NCI-H187 treated with DMSO at 0.1 percent for 48 hours (cell line): ENCODE measurements at regions not wholly inside any gene's neighbourhood (a gene's known extent, or its start where the extent isn't known, plus 50 kb on each side); places are given as distances from the start of the nearest gene placed in this dataset.
A peak's percentile ranks its signal among the peaks of the same experiment; 100 is the strongest.

Experiments used
- DNase-seq: peaks from one replicate; lab custom pipeline; 2025; lab: John Stamatoyannopoulos, UW

DNA sequence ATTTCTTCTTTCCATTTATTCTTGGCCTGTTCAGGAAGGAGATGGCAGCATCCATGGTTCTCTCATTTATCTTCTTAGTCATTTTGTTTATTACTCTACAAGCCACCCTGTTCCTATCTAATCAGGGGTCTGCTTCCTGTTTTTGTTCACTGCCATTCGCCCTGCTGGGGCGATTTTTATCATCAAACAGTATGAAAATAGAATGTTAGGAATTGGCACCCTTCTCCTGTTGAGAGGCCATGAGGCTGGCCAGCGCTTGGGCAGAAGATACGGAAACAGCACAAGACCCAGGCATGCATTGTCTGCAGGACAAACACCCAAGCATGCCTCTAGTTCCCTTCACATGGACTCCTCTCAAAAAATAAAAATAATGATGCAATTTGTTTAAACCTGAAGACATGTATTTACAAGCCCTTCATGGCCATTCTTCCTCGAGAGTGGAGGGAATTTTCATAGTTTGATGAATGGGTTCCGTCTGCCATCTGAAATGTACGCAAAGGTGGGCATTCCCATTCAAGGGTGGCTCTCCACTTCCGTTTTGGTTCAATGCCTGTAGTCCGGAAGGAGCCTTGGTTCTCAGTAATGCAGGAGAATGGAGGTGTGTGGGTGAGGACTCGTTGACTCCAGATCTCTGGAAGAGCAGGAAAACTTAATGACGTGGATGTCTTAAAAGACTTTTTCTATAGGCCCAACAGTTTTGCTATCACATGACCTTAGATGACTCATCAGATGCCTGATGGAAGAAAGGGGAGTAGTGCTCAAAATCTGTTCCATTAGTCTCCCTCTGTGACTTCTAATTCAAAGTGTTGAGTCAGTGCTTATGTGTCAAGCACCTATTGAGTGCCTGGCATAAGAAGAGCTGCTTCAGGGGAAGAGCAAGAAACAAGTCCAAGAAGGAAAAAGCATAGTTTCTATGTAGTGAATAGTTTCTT is 252.4 kb upstream of the TBX3 start:
- no peak for DNase-seq

DNA sequence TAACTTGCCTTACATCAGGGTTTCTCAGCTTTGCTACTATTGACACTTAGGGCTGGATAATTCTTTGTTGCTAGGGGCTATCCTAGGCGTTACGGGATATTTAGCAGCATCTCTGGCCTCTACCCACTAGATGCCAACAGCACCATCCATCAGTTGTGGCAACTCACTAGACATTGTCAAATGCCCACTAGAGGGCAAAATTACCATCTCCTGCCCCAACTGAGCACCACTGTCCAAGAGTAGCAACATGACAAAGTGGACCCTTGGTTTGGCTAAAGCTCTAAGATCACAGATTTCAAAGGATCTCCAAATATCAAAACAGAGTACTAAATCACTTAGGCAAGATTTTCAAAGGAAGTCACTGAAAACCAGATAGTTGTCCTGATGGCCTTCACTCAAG is 251.7 kb upstream of the TBX3 start:
- no peak for DNase-seq

DNA sequence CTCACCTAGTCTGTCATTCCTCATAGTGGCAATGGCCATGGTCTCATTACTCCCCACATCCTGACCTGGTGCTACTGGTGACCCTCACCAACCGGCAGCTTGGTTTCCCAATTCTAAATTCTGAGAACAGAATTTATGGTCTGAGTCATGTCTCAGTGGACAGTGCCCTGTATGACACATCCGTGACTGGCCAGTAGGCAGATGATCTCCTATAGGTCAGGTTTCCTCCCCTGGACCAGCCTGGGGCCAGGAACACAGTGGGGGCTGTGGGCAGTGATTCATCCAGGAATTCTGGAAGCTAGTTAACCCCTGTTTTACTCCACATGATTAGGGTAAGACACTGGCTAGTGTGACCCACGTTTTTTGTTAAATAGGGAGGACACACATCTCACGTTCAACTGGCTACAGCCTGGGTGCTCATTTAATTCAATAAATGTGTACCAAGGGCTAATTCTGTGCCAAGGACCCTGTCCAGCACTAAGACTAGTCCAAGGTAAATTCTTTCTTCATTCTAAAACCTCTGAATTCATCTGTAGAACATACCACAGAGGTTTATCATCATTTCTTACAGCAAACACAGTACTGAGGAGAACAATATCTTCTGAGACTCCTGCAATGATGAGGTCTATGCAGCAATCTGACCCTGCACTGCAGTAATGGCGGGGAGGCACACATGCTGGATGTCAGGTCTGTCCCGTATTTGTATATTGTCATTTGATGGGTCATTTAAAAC is 249.6 kb upstream of the TBX3 start:
- no peak for DNase-seq

DNA sequence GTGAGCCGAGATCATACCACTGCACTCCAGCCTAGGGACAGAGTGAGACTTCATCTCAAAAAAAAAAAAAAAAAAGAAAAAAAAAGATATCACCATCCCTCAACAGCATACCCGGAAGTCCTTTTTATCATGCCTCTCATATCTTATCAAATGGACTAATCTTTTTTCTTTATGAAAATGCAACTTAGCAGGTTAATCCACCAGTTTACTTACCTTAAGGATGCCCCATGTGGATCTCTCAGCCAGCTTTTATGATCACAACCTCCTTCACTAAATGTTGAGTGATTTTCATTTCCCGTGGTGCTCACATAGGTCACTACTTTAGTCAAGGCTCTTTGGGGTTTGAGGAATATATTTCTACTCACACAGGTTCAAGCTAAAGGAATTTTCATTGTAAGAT is 248.8 kb upstream of the TBX3 start:
- no peak for DNase-seq

DNA sequence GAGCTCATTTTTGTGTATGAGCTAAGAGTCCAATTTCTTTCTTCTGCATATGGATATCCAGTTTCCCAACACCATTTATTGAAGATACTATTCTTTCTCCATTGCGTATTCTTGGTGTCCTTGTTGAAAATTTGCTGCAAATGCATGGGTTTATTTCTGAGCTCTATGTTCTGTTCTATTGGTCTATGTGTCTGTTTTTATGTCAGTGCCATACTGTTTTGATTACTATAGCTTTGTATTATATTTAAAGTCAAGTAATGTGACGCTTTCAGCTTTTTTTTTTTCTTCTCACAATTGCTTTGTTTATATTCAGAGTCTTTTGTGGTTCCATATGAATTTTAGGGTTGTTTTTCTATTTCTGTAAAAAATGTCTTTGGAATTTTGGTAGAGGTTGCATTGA is 247.1 kb upstream of the TBX3 start:
- no peak for DNase-seq

DNA sequence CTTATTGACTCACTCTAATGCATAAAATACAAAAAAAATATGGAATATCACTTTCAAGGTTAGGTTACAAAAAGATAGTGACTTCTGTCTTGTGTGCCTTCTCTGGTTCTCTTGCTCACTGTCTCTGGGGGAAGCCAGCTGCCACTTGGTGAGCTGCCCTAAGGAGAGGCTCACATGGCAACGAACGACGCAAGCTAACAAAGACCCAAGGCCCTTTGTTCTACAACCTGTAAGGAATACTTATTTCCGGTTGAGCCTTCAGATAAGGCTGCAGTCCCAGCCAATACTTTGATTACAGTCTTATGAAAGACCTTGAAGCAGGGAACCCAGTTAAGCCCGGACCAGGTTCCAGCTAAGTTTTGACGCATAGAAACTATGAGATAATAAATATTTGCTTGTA is 242.4 kb upstream of the TBX3 start:
- DNase-seq: no peak

DNA sequence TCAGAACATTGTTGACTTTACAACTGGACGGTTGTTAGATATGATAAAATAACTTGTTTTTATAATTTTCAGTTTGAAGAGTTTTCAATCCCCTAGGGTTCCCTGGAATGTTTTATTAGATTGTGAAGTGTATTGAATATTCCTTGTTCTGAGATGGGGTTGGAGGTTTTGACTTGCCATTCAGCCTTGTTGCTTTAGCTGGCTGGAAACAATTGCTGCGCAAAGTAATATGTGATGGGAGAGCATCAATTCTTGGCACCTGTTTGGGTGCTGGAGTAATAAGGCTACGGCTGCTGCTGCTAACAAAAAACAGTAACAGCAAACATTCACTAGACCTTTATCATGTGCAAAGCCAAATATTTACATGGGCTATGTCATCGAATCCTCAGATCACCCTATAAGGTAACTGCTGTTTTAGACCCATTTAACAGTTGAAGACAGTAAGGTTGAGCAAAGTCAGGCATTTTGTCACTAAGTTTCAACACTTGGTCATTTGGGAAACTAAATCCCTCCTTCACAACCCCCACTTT is 241.0 kb upstream of the TBX3 start:
- no peak for DNase-seq

DNA sequence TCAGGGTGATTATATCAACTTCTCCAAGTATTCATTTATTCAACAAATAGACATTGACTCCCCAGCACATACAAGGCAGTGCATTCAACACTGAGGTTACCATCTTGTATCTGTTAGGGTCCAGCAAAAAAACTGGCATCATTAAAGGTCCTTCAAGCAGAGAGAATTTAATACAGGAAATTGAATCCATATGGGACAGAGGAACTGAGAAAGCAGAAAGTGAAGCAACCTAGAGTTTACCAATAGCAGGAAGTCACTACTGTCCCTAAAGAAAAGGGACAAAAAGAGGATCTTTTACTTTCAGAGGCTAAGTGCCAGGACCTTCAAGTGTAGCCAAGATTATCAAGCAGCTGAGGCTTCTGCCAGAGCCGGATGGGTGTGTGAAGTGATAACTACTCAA is 237.8 kb upstream of the TBX3 start:
- no peak for DNase-seq

DNA sequence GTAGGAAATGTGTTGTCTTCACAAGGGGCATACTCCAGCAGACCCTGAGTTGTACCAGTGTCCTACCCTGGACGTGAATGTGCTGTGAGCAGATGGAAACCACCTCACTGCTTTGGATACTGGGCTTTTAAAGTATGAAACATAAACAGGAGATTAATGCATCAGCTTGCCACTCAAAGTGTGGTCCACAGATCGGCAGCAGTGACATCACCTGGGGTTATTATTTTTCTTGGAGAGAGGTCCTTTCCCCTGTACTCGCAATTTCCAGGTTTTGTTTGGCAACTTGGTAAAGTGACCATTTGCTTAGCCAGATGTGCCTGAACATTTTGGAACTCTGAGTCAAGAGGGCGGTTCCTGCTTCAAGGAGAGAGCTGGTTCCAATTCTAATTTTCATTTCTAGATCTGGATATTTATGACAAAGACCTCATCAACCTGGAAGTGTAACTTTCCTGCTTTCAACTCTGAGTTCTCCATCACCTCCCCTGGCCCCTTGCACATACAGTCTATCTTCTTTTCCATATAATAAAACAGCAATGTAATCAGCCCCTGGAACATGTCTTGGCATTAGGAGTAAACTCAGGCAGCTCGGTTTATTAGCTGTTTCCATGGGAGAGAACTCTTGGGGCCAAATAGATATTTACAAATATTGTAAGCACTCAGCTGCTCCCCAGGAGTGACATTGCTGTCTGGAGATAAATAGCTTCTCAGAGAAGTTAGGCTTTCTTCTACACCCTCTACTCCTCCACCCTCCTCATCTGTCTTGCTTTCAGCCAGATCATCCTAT is 237.0 kb upstream of the TBX3 start:
- DNase-seq: no peak

DNA sequence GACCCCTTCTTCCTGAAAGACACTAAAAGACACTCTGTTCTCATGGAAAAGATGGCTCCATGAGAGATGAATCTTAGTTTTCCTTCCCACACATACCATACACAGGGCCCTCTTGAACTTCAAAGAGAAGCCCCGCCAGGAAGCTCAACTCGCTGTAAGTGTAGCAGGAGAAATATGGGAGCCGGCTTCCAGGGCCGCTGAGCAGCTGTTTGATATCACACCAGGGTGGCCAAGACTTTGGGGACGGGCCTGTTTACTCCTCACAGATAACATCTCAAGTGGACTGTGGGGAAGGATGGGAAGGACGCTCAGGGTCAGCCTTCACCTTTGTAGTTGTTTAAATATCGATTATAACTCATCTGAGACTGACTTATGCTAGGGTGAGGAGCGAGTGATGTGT is 235.5 kb upstream of the TBX3 start:
- no peak for DNase-seq

DNA sequence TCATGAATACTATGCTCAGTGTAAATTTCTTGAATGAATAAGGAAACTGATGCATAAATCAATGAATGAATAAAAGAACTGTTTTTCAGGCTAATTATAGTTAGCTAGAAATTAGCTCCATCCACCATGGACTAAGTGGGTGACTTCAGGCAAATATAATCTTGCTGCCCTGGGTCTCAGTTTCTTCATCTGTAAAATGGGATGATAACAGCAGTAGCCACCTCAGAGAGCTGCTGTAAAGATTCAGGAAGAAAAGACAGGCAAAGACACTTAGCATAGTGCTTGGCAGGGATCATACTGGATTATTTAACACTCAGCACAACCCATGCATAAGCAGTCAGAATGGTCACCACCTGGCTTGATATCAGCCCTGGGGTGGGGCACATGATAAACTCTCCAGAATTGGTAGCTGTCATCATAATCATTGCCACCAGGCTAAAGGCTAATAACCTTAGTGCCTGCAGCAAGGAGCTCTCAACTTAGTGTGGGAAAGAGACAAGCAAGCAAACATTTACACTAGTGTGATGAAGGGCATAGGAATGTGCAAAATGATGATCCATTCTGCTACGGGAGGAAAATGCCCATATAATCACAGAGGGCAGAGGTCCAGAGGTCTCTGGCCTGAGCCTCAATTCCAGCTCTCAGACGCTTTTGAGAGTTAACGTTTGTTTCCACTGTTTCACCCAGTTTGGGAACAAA is 234.7 kb upstream of the TBX3 start:
- no peak for DNase-seq

DNA sequence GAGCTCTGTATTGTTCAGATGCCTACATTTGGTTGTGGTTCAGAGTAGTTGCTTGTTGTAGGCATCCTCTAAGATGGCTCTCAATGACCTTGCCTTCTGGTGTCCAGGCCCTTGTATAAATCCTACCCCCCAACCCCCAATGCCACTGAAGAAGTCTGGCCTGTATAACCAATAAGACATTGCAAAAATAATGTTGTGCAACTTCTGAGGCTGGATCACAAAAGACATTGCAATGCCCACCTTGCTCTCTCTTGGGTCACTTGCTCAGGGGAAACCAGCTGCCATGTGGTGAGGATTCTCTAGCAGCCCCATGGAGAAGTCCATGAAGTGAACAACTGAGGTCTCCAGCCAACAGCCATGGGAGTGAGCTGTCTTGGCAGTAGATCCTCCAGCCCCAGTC is 234.0 kb upstream of the TBX3 start:
- DNase-seq: no peak

DNA sequence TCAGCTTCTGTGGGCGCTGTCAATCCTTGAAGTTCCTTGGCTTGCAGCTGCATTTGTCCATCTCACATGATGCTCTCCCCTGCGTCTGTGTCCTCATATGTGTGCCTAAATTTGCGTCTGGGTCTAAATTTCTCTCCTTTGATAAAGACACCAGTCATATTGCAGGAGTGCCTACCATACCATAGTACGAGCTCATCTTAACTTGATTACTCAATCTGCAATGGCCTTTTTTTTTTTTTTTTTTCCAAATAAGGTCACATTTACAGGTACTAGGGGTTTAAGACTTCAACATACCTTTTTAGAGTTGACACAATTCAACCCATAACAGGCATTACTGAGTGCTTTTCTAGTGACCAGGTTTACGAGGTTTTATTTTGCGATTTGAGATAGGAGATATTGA is 233.3 kb upstream of the TBX3 start:
- no peak for DNase-seq

DNA sequence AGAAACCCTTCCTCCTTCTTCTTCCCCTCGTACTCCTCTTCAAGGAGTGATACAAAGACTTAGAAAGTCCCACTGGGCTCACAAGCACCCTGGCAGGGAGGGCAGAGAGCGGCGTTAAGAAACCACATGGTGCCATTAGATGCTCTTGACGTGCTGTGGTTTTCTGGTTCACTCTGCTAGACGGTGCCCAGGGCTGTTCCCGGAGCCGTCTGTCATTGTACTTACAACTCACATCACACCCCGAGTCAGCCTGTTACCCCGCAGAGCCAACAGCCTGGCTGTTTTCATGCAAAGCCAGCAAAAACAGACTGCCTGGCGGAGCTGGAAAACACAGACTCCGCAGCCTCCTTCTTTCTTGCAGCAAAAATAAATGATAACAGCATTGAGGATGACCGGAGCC is 232.6 kb upstream of the TBX3 start:
- peak; percentile 62 for DNase-seq

DNA sequence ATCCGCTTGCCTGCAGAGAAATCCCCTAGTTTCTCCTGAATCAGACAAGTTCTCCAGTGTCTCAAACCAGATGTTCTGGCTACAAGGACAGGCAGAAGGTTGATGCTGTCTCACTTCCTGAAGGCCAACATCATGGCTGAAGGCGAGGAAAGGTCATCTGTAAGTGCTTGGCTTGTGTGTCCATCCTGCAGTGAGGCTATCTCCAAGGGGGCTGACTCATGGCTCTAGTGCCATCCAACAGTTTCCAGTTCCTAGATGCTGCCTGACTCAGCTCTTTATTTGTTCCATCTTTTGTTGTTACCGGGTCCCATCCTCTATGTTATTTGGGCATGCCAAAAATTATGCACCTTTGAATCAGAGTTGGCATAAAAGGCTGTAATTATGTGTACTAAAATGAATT is 232.1 kb upstream of the TBX3 start:
- DNase-seq: no peak

DNA sequence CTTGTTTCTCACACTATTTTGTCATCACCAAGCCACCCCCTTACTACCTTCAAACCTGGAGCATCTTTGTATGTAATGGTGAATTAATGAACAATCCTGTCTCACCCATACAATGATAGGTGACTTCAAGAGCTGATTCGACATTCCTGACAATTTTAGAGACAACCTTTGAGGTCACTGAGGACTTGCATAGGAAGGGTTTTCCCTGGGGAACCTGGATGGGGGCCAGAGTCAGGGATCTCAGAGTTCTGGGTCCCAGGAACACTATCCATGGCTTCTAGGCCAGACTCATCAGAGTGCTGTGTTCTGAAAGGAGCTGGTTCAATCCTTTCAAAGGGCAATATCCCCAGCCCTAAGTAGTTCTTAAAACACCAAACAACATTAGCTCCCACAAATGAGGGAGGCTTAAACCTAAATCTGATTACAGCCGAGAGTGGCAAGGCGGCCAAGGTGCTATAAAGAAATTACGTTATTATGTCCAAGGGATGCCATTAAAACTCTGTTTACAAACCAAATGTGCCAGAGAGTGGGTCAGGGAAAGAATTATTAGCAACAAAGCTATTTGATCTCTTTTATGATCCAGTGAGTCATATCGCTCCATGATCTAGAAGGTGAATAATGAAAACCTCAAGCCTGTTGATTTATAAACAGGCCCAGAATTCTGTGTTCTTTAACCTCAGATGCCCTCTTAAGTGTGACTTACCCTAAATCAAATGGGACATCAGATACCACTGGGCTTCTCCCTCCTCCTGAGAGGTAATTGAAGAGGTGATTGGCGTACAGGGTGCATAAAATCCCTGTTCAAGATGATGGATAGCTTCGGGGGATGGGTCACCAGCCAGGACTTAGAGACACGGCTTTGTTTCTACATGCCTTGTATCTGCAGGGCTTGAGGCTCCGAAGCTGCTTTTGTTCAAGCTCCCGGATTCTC is 230.2 kb upstream of the TBX3 start:
- DNase-seq: no peak

DNA sequence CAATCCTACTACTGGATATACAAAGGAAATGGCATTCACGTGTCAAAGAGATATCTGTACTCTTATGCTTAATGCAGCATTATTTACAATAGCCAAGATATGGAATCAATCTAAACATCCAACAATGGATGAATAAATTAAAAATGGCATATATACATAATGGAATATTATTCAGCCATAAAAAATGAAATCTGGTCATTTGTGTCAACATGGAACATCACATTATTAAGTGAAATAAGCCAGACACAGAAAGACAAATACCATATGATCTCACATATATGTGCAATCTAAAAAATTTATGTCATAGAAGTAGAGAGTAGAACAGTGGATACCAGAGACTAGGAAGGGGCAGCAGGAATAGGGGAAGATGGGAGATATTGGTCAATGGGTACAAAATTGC is 228.8 kb upstream of the TBX3 start:
- no peak for DNase-seq

DNA sequence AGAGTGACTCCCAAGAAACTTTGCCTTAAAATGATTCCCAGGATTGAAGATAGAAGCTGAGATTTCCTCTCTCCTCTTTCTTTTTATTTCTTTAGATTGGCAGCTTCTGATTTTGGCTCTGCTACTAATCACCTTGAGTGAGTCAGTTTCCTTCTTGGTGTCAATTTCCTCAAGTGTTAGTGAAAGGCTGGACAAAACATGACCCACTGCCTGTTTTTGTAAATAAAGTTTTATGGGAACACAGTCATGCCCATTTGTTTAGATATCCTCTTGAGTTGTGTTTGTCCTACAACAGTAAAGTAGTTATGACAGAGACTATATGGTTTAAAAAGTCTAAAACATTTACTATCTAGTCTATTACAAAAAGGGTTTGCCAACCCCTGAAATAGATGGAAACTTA is 227.2 kb upstream of the TBX3 start:
- DNase-seq: no peak

DNA sequence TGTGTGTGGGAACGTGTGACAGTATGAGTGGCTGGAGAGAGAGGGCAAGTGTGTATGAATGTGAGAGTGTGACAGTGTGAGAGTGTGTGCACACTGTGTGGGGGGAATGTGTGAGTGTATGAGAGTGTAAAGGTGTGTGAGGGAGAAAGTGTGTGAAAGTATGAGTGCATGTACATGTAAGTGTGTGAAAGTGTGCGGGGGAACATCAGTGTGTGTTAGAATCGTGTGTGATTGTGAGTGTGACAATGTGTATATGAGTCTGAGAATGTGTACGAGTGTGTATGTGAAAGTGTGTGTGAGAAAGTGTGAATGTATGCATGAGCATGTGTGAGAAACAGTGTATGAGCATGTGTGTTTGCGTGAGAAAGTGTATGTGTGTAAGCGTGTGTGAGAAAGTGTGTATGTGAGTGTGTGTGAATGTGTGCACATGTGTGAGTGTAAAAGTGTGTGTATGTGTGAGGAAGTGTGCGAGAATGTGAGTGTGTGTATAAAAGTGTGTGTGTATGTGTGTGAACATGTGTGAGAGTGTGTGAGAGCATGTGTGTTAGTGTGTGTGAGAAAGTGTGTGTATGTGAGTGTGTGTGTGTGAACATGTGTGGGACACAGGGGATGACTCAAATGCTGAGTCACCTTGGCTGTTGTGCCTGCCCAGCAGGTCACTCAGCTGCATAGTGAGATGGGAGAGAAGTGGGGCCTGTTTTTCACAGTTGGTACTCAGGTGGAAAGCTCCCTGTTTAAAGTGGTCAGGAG is 220.5 kb upstream of the TBX3 start:
- DNase-seq: no peak

DNA sequence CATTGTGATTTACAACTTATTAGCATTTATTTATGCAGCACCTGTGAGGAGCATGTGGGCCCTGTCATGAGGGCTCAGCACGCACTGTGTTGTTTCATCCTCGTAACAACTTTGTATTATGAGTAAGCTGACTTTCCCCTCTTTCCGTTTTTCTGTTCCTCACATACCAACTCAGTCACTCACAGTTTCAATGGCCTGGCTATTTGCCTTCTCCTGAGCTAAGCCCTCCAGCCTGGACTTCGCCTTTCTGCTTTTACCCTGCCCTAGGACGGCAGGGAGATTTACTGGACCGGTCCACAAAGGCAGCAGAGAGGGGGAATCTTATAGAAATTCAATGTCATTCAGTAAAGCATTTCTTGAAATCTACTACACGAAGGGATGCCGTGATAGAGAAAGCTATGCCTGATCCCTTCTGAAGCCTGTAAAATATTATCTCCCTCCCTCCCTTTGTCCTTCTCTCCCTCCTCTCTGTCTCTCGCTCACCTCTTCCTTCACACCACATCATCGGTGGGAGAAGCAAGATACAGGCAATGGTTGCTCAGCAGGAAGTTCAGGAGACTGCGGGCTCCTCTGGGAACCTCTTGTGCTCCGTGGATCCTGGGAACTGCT is 219.2 kb upstream of the TBX3 start:
- no peak for DNase-seq
